Endodermal cell (in vitro differentiated cells): ENCODE measurements at regions not wholly inside any gene's neighbourhood (a gene's known extent, or its start where the extent isn't known, plus 50 kb on each side); places are given as distances from the start of the nearest gene placed in this dataset.

Source experiments
- DNase-seq: peaks from one replicate; pipeline ENCODE4 v3.0.0-alpha.2; 2017
- H3K27ac ChIP-seq: 2 replicates; pipeline ENCODE4 v1.5.1; 2013; ENCODE audit warnings: mild to moderate bottlenecking, low read depth, low read length, moderate library complexity
- H3K27me3 ChIP-seq: 2 replicates; pipeline ENCODE4 v1.6.1; 2013; ENCODE audit warnings: mild to moderate bottlenecking, low read length, moderate library complexity; ENCODE audit not compliant: insufficient read depth, control insufficient read depth, poor library complexity, severe bottlenecking
- H3K36me3 ChIP-seq: 2 replicates; pipeline ENCODE4 v1.7.0; 2013; ENCODE audit warnings: mild to moderate bottlenecking, low read length, moderate library complexity; ENCODE audit not compliant: control insufficient read depth, insufficient read depth
- H3K4me1 ChIP-seq: one replicate; pipeline ENCODE4 v1.7.0; 2013; ENCODE audit warnings: low read length; ENCODE audit not compliant: control insufficient read depth, insufficient read depth
- H3K4me3 ChIP-seq: 2 replicates; pipeline ENCODE4 v1.5.1; 2013; ENCODE audit warnings: mild to moderate bottlenecking, low read length, moderate library complexity
- H3K9ac ChIP-seq: 2 replicates; pipeline ENCODE4 v1.6.1; 2013; ENCODE audit warnings: mild to moderate bottlenecking, low read length, moderate library complexity; ENCODE audit not compliant: poor library complexity, severe bottlenecking; ENCODE audit errors: extremely low read depth
- H3K9me3 ChIP-seq: 2 replicates; pipeline ENCODE4 v1.6.1; 2013; ENCODE audit warnings: mild to moderate bottlenecking, low read length, moderate library complexity; ENCODE audit not compliant: control insufficient read depth
- H3K27ac Mint-ChIP-seq: 2 replicates; pipeline ENCODE4 v1.8.0; 2020; ENCODE audit warnings: mixed read lengths
- H3K27me3 Mint-ChIP-seq: 2 replicates; pipeline ENCODE4 v1.8.0; 2021; ENCODE audit warnings: mild to moderate bottlenecking, mixed read lengths; ENCODE audit not compliant: insufficient read depth
- H3K36me3 Mint-ChIP-seq: 2 replicates; pipeline ENCODE4 v1.8.0; 2020; ENCODE audit warnings: low read depth, mixed read lengths
- H3K4me1 Mint-ChIP-seq: 2 replicates; pipeline ENCODE4 v1.8.0; 2020; ENCODE audit warnings: mixed read lengths
- H3K4me3 Mint-ChIP-seq: 2 replicates; pipeline ENCODE4 v1.8.0; 2020; ENCODE audit warnings: mild to moderate bottlenecking, moderate library complexity, mixed read lengths
- H3K9me3 Mint-ChIP-seq: 2 replicates; pipeline ENCODE4 v1.8.0; 2020; ENCODE audit warnings: mild to moderate bottlenecking, mixed read lengths
- CTCF ChIP-seq: fragments of 200-600 bp; sonication (generic); conservative IDR thresholded peaks from 2 replicates; pipeline ENCODE4 v1.5.0; 2021; ENCODE audit warnings: antibody characterized with exemption, mild to moderate bottlenecking
- WGBS, 2 experiments: methylation state at CpG; one replicate each; pipeline versions ENCODE4 v1.1.5 to v1.1.7; 2013; ENCODE audit warnings: missing lambda C conversion rate in 2 of 2, mixed read lengths in 1 of 2; ENCODE audit not compliant: insufficient coverage in 1 of 2, insufficient read length in 1 of 2; 5-methylcytosine and 5-hydroxymethylcytosine counted together

DNA sequence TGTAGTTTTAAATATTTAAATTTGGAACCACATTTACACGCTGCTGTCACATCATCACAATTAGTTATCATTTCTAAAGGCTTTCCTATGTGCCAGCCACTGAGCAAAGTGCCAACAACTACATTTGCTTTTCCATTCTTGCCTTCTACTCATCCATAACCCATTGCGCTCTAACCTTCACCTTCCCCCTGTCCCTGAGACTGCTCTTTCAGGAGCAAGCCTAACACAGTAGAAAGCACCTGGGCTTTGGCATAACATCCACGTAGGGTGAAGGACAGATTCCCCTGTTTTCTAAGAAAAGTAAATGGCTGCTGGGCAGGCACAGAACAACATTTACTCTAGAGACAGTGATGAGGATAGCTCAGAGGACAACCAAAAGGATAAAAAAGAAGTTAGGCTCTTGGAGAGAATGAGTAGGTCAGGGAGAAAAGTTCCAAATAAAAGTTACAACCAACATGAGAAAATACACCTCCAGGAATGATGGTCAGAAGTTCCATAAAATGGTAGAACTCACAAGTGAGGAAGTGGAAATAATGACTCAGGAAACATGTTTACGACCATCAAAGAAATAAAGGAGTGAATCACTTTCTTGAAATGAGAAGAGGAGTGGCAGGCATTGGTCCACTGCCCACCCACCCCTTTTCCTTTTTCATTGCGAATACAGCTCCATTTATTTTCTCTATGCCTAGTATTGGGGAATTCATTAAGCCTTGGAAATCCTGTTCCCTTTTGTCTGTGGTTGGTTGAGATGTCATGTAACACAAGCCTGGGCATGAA, 77.2 kb downstream of the PFDN4 start:
- Histone ChIP-seq H3K9ac (no peak overlapping the region), H3K4me3 (no peak overlapping the region), H3K4me1 (no peaks in the 10 kb centered on the region), H3K36me3 (no peaks in the 10 kb centered on the region), H3K9me3 (no peaks in the 10 kb centered on the region), H3K27ac (no peak overlapping the region), H3K27me3 (no peaks in the 10 kb centered on the region)
- no peaks in the 10 kb centered on the region for H3K9me3 Mint-ChIP-seq
- WGBS, 2 experiments = 90 to 100% methylated on average over 1 to 5 of the region's 5 CpGs
- H3K4me1 Mint-ChIP-seq = peaks cover 8% of the 10 kb centered on the region
- no peak for DNase-seq
- H3K4me3 Mint-ChIP-seq = no peak overlapping the region
- TF ChIP-seq CTCF = no peak
- no peaks in the 10 kb centered on the region for H3K27me3 Mint-ChIP-seq
- no peaks in the 10 kb centered on the region for H3K36me3 Mint-ChIP-seq
- H3K27ac Mint-ChIP-seq = no peak overlapping the region

DNA sequence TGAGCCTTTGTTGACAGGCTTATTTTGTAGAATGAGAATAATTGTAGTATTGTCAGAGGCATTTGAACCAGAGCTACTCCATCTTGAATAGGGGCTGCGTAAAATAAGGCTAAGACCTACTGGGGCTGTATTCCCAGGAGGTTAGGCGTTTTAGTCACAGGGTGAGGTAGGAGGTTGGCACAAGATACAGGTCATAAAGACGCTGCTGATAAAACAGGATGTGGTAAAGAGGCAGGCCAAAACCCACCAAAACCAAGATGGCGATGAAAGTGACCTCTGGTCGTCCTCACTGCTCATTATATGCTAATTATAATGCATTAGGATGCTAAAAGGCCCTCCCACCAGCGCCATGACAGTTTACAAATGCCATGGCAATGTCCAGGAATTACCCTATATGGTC, 82.7 kb downstream of the PFDN4 start:
- DNase-seq = no peak
- no peaks in the 10 kb centered on the region for H3K27me3 ChIP-seq
- H3K4me1 ChIP-seq = no peaks in the 10 kb centered on the region
- Mint-ChIP-seq H3K27ac (no peak overlapping the region), H3K4me3 (no peak overlapping the region), H3K36me3 (no peaks in the 10 kb centered on the region), H3K4me1 (peaks cover 10% of the 10 kb centered on the region), H3K27me3 (no peaks in the 10 kb centered on the region), H3K9me3 (no peaks in the 10 kb centered on the region)
- H3K9ac ChIP-seq = no peak overlapping the region
- no peak overlapping the region for H3K4me3 ChIP-seq
- no peak for TF ChIP-seq CTCF
- H3K36me3 ChIP-seq = no peaks in the 10 kb centered on the region
- 89 to 92% methylated on average over 2 to 6 of the region's 6 CpGs for WGBS, 2 experiments
- H3K27ac ChIP-seq = no peak overlapping the region
- H3K9me3 ChIP-seq = no peaks in the 10 kb centered on the region

DNA sequence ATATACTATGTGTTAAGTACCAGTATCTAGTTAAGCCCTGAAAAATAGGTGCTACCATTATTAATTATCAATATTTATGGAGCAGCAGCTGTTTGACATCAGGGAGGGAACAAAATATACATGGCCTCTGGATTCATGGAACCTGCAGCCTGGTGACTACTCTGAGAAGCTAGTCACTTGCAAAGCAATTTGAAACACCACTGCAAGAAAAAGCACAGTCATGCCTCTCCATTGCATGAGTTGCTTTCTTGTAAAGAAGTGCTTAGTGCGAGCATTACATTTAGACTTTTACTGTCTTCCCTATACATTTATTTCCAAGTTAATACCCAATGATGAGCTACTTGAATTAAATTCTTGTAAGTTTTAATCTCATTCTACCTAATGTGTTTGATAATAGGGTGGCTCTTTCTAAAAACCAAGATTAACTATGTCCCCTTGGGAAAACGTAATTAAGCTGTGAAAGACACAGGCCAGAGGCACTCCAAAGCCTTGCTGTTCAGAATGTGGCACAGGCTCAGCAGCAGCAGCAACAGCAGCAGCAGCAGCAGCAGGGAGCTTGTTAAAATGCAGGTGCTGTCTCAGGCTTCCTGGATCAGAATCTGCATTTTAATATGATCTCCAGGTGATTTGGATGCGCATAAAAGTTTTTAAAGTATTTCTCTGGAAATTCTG, 83.6 kb downstream of the PFDN4 start:
- no peaks in the 10 kb centered on the region for H3K4me1 ChIP-seq
- WGBS, 2 experiments = 45 to 73% methylated on average over 1 to 3 of the region's 3 CpGs
- no peak overlapping the region for H3K4me3 Mint-ChIP-seq
- H3K36me3 ChIP-seq = no peaks in the 10 kb centered on the region
- H3K9me3 ChIP-seq = no peaks in the 10 kb centered on the region
- no peak overlapping the region for H3K27ac ChIP-seq
- H3K4me3 ChIP-seq = no peak overlapping the region
- peaks cover 10% of the 10 kb centered on the region for H3K4me1 Mint-ChIP-seq
- no peaks in the 10 kb centered on the region for H3K9me3 Mint-ChIP-seq
- no peaks in the 10 kb centered on the region for H3K27me3 Mint-ChIP-seq
- no peak overlapping the region for H3K9ac ChIP-seq
- H3K36me3 Mint-ChIP-seq = no peaks in the 10 kb centered on the region
- no peak overlapping the region for H3K27ac Mint-ChIP-seq
- DNase-seq = no peak
- no peak for TF ChIP-seq CTCF
- H3K27me3 ChIP-seq = no peaks in the 10 kb centered on the region
